ENCODE measurements at regions not wholly inside any gene's neighbourhood (a gene's known extent, or its start where the extent isn't known, plus 50 kb on each side); places are given as distances from the start of the nearest gene placed in this dataset.

- Histone ChIP-seq H3K36me3 (no peaks in the 10 kb centered on the region), H3K27me3 (no peaks in the 10 kb centered on the region), H3K4me3 (ENCODE audit: low read depth, low read length) (no peak overlapping the region), H3K9me3 (no peaks in the 10 kb centered on the region), H3K4me1 (no peaks in the 10 kb centered on the region)
- TF ChIP-seq, protein P1, sequence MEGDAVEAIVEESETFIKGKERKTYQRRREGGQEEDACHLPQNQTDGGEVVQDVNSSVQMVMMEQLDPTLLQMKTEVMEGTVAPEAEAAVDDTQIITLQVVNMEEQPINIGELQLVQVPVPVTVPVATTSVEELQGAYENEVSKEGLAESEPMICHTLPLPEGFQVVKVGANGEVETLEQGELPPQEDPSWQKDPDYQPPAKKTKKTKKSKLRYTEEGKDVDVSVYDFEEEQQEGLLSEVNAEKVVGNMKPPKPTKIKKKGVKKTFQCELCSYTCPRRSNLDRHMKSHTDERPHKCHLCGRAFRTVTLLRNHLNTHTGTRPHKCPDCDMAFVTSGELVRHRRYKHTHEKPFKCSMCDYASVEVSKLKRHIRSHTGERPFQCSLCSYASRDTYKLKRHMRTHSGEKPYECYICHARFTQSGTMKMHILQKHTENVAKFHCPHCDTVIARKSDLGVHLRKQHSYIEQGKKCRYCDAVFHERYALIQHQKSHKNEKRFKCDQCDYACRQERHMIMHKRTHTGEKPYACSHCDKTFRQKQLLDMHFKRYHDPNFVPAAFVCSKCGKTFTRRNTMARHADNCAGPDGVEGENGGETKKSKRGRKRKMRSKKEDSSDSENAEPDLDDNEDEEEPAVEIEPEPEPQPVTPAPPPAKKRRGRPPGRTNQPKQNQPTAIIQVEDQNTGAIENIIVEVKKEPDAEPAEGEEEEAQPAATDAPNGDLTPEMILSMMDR (IDR thresholded peaks at IDR 0.05; ENCODE audit: low read depth, low read length), result no peak
- no peak for DNase-seq
These were observed 56.0 kb upstream of the COL13A1 start for GRCh38 chr10:69745698-69746097.

GRCh38 chr10:69747179-69747578 is 54.5 kb upstream of the COL13A1 start:
- no peaks in the 10 kb centered on the region for H3K36me3 ChIP-seq
- no peak overlapping the region for H3K4me3 ChIP-seq (ENCODE audit: low read depth, low read length)
- H3K27me3 ChIP-seq, result no peaks in the 10 kb centered on the region
- no peaks in the 10 kb centered on the region for H3K4me1 ChIP-seq
- no peak for DNase-seq
- no peaks in the 10 kb centered on the region for H3K9me3 ChIP-seq
- TF ChIP-seq, protein P1 (IDR thresholded peaks at IDR 0.05; ENCODE audit: low read depth, low read length), result no peak

GRCh38 chr10:69748621-69749020 is 53.1 kb upstream of the COL13A1 start:
- Histone ChIP-seq H3K9me3 (no peaks in the 10 kb centered on the region), H3K4me1 (no peaks in the 10 kb centered on the region), H3K27me3 (no peaks in the 10 kb centered on the region), H3K36me3 (no peaks in the 10 kb centered on the region), H3K4me3 (ENCODE audit: low read depth, low read length) (no peak overlapping the region)
- TF ChIP-seq, protein P1 (IDR thresholded peaks at IDR 0.05; ENCODE audit: low read depth, low read length), result no peak
- no peak for DNase-seq

- Histone ChIP-seq H3K9me3 (no peaks in the 10 kb centered on the region), H3K4me3 (ENCODE audit: low read depth, low read length) (no peak overlapping the region), H3K27me3 (no peaks in the 10 kb centered on the region), H3K4me1 (no peaks in the 10 kb centered on the region), H3K36me3 (no peaks in the 10 kb centered on the region)
- no peak for DNase-seq
- TF ChIP-seq, protein P1 (IDR thresholded peaks at IDR 0.05; ENCODE audit: low read depth, low read length), result no peak
These were observed 52.3 kb upstream of the COL13A1 start for GRCh38 chr10:69749178-69750010.

DNA sequence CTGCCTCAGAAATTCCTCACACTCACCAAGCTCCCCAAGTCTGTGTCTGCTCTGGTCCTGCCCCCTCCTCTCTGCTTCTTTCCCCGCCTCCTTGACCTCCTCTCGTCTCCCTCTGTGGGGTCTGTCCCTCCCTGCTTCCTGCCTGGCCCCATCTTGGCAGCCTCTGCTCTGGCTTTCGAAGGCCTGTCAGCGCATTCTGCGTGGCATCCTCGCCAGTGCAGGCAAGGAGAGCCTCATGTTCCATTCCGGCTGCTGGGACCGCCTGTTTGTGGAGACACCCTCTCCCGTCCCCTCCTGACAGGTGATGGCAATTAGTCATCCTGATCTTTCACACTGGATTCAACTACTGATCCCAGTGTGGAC is 51.7 kb upstream of the COL13A1 start:
- Histone ChIP-seq H3K4me3 (ENCODE audit: low read depth, low read length) (no peak overlapping the region), H3K9me3 (no peaks in the 10 kb centered on the region), H3K36me3 (no peaks in the 10 kb centered on the region), H3K4me1 (no peaks in the 10 kb centered on the region), H3K27me3 (no peaks in the 10 kb centered on the region)
- TF ChIP-seq, protein P1 (IDR thresholded peaks at IDR 0.05; ENCODE audit: low read depth, low read length), result no peak
- DNase-seq, result no peak

- H3K27me3 ChIP-seq, result no peaks in the 10 kb centered on the region
- no peak overlapping the region for H3K4me3 ChIP-seq (ENCODE audit: low read depth, low read length)
- H3K4me1 ChIP-seq, result no peaks in the 10 kb centered on the region
- H3K9me3 ChIP-seq, result no peaks in the 10 kb centered on the region
- no peaks in the 10 kb centered on the region for H3K36me3 ChIP-seq
- no peak for DNase-seq
- TF ChIP-seq, protein P1 (IDR thresholded peaks at IDR 0.05; ENCODE audit: low read depth, low read length), result no peak
These were observed 51.0 kb upstream of the COL13A1 start for GRCh38 chr10:69750725-69751124.

Data from BE2C (cell line).